GM13977 (cell line): ENCODE measurements at regions not wholly inside any gene's neighbourhood (a gene's known extent, or its start where the extent isn't known, plus 50 kb on each side); places are given as distances from the start of the nearest gene placed in this dataset.

Experiments used
- DNase-seq: peaks from one replicate; pipeline ENCODE4 v3.0.0; 2012; ENCODE audit warnings: low spot score
- in situ Hi-C: fragments of 300-500 bp; cut with MboI; formaldehyde crosslinking; loops from one replicate; pipeline ENCODE4 v1.12.0; 2022; ENCODE audit warnings: low sequenced_read_pairs, low pct_unique_long_range_greater_than_20kb, mixed read lengths, inconsistent platforms; ENCODE audit not compliant: unreplicated experiment
- TF ChIP-seq, protein P1 (sequence below): IDR thresholded peaks from 2 replicates; pipeline ENCODE4 v1.5.1; 2012; ENCODE audit warnings: mild to moderate bottlenecking, control low read depth; ENCODE audit not compliant: insufficient read depth; ENCODE audit errors: extremely low read depth, missing control alignments

DNA sequence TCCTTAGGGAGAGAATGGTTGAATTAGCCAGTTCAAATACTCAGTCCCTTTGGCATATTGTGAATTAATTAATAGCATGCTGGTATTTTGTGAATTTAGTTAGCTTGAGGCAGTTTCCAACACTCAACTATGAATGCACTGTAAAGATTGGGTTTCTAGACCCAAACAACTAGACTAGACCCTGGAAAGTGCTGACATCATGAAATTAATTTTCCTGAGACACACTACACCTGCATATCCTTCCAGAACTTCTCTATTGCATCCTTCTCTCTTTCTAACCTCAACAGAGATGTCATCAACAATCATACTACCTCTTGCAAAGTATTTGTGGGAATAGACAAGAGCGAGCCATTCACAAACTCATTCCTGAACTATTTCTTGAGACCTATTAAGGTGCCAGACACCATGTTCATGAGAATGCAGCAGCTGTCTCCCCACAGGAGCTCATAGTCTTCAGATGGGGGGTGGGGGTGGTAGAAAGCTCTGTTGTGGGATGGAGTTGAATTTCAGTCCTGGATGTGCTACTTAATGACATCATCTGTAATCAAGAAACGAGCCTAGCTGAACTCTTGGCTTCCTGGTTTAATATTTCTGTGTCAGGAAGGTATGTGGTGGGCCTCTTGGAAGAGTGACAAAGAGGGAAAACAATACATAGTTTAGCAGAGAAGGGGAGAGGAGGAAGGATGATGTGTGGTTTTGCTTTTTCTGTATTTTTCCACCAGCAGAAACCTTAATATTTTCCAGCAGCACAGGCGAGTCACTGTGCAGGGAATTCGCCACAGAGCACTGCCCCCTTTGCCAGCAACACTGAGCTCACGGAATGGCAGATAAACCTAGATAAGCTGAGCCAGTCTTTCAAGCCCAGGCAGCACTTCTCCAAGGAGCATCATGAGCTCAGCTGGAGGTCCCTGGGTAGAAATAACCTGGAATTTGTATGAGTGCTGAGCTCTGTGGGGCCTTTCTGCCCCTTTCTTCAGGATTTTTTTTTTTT lies 53.1 kb upstream of the CYSLTR2 start:
- in situ Hi-C loops, result no loop called here
- TF ChIP-seq, protein P1, sequence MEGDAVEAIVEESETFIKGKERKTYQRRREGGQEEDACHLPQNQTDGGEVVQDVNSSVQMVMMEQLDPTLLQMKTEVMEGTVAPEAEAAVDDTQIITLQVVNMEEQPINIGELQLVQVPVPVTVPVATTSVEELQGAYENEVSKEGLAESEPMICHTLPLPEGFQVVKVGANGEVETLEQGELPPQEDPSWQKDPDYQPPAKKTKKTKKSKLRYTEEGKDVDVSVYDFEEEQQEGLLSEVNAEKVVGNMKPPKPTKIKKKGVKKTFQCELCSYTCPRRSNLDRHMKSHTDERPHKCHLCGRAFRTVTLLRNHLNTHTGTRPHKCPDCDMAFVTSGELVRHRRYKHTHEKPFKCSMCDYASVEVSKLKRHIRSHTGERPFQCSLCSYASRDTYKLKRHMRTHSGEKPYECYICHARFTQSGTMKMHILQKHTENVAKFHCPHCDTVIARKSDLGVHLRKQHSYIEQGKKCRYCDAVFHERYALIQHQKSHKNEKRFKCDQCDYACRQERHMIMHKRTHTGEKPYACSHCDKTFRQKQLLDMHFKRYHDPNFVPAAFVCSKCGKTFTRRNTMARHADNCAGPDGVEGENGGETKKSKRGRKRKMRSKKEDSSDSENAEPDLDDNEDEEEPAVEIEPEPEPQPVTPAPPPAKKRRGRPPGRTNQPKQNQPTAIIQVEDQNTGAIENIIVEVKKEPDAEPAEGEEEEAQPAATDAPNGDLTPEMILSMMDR, result no peak

DNA sequence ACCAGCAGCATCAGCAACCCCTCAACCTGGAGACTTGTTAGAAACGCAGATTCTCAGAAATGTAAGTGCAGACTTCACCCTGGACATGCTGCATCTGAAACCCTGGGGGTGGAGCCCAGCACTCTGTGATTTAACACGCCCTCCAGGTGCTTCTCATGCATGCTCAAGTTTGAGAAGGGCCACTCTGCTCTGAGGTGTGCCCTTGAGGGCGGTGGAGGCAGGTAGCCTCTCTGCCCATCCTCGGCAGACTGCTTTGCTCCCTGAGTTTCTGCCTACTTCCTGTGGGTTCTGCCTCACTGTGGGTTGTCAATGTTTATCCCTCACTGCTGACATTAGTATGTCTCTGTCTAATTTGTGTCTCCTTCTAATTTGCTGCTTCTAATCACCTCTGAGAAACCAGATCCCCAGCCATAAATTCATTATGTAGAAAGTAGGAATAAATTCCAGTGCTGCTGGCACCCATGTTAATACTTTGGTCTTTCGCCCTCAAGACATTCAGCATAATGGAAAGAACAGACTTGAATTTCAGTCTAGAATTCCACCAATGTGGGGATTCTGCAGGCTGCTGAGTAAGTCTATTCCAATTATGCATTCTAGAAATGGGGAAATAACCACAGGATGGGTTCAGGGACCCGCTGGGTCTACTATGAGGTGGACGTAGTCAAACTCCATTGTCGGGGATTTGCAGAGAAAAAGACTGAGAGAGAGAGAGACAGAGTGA lies 51.3 kb upstream of the CYSLTR2 start:
- TF ChIP-seq, protein P1, result no peak
- DNase-seq, result no peak
- in situ Hi-C loops, result no loop called here

More for the DNA sequence above, 53.1 kb upstream of the CYSLTR2 start:
- no peak for DNase-seq

DNA sequence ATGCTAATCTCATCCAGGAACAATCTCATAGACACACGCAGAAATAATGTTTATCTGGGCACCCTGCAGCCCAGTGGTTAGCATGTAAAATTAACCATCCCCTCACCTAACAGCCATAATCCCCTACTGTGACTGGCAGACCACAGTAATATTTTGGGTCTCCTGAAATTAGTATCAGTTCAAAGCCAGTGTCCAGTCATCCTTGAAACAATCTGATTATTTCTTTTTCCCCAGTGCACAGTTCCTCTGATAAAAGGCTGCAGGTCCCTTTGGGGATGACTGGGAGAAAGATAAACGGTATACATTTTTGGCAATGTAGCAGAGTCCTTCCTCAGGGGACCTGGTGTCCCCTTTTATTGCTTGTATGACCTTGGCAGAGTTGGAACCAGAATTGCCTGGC lies 50.4 kb upstream of the CYSLTR2 start:
- no peak for DNase-seq
- TF ChIP-seq, protein P1, result no peak
- in situ Hi-C loops, result no loop called here
